HFFc6 (cell line): ENCODE measurements at regions not wholly inside any gene's neighbourhood (a gene's known extent, or its start where the extent isn't known, plus 50 kb on each side); places are given as distances from the start of the nearest gene placed in this dataset.
"Not testable (repeated sequence)": the region's sequence is repeated elsewhere in the genome, so short reads cannot be mapped to it uniquely, and the experiment has no call there.

Source experiments
- DNase-seq: peaks from one replicate; pipeline ENCODE4 v3.0.0-alpha.2; 2018
- H3K27ac Mint-ChIP-seq: 2 replicates; pipeline ENCODE4 v1.8.0; 2020; ENCODE audit warnings: mild to moderate bottlenecking, mixed read lengths
- H3K27me3 Mint-ChIP-seq: 2 replicates; pipeline ENCODE4 v1.8.0; 2021; ENCODE audit warnings: mild to moderate bottlenecking, moderate library complexity, mixed read lengths; ENCODE audit not compliant: insufficient read depth
- H3K36me3 Mint-ChIP-seq: 2 replicates; pipeline ENCODE4 v1.8.0; 2021; ENCODE audit warnings: low read depth, mixed read lengths
- H3K4me1 Mint-ChIP-seq: 2 replicates; pipeline ENCODE4 v1.8.0; 2020; ENCODE audit warnings: low read depth, mixed read lengths
- H3K4me3 Mint-ChIP-seq: 2 replicates; pipeline ENCODE4 v1.8.0; 2020; ENCODE audit warnings: mild to moderate bottlenecking, moderate library complexity, mixed read lengths
- H3K9me3 Mint-ChIP-seq: 2 replicates; pipeline ENCODE4 v1.8.0; 2020; ENCODE audit warnings: mild to moderate bottlenecking, mixed read lengths
- CTCF ChIP-seq: fragments of 200-600 bp; sonication (generic); IDR thresholded peaks from 2 replicates; pipeline ENCODE4 v1.5.0; 2021; ENCODE audit warnings: antibody characterized with exemption, mild to moderate bottlenecking

GRCh38 chr18:40259115-40259835 lies 1695.8 kb upstream of the PIK3C3 start:
- no peak for TF ChIP-seq CTCF
- no peak for DNase-seq
- H3K4me3 Mint-ChIP-seq = no peak overlapping the region
- H3K27me3 Mint-ChIP-seq = no peaks in the 10 kb centered on the region
- no peaks in the 10 kb centered on the region for H3K4me1 Mint-ChIP-seq
- H3K27ac Mint-ChIP-seq = no peak overlapping the region
- H3K36me3 Mint-ChIP-seq = peaks cover 5% of the 10 kb centered on the region; the same call in 1 of the 2 replicates
- peaks cover 26% of the 10 kb centered on the region for H3K9me3 Mint-ChIP-seq

GRCh38 chr18:40258311-40258710 lies 1696.7 kb upstream of the PIK3C3 start:
- Mint-ChIP-seq H3K27ac (no peak overlapping the region), H3K4me1 (no peaks in the 10 kb centered on the region), H3K36me3 (peaks cover 5% of the 10 kb centered on the region; the same call in 1 of the 2 replicates), H3K9me3 (peaks cover 19% of the 10 kb centered on the region), H3K4me3 (no peak overlapping the region), H3K27me3 (no peaks in the 10 kb centered on the region)
- no peak for TF ChIP-seq CTCF
- no peak for DNase-seq

- Mint-ChIP-seq H3K4me1 (no peaks in the 10 kb centered on the region), H3K27me3 (no peaks in the 10 kb centered on the region), H3K9me3 (peaks cover 24% of the 10 kb centered on the region), H3K27ac (no peak overlapping the region), H3K4me3 (no peak overlapping the region), H3K36me3 (no peaks in the 10 kb centered on the region)
- no peak for TF ChIP-seq CTCF
- DNase-seq = no peak
Measured at GRCh38 chr18:40250236-40250635, 1704.8 kb upstream of the PIK3C3 start.

GRCh38 chr18:40249390-40250080 lies 1705.5 kb upstream of the PIK3C3 start:
- no peaks in the 10 kb centered on the region for H3K36me3 Mint-ChIP-seq
- no peak overlapping the region for H3K27ac Mint-ChIP-seq
- no peaks in the 10 kb centered on the region for H3K4me1 Mint-ChIP-seq
- no peak for TF ChIP-seq CTCF
- H3K4me3 Mint-ChIP-seq = no peak overlapping the region
- DNase-seq = no peak
- H3K9me3 Mint-ChIP-seq = peaks cover 24% of the 10 kb centered on the region
- no peaks in the 10 kb centered on the region; the same call in 1 of the 2 replicates for H3K27me3 Mint-ChIP-seq

- DNase-seq, H3K4me1 Mint-ChIP-seq, H3K27ac Mint-ChIP-seq, H3K27me3 Mint-ChIP-seq, H3K4me3 Mint-ChIP-seq, H3K36me3 Mint-ChIP-seq: not testable (repeated sequence)
- peaks cover 13% of the 10 kb centered on the region for H3K9me3 Mint-ChIP-seq
Measured at GRCh38 chr18:40245612-40246011, 1709.4 kb upstream of the PIK3C3 start.

- H3K27me3 Mint-ChIP-seq = no peaks in the 10 kb centered on the region; the same call in 1 of the 2 replicates
- H3K36me3 Mint-ChIP-seq = no peaks in the 10 kb centered on the region
- TF ChIP-seq CTCF = no peak
- DNase-seq = no peak
- H3K4me1 Mint-ChIP-seq = no peaks in the 10 kb centered on the region
- H3K27ac Mint-ChIP-seq = no peak overlapping the region
- peaks cover 12% of the 10 kb centered on the region for H3K9me3 Mint-ChIP-seq
- no peak overlapping the region for H3K4me3 Mint-ChIP-seq
Measured at GRCh38 chr18:40243607-40244006, 1711.4 kb upstream of the PIK3C3 start.
